Uterus (tissue), 2 donors: ENCODE measurements at regions not wholly inside any gene's neighbourhood (a gene's known extent, or its start where the extent isn't known, plus 50 kb on each side); places are given as distances from the start of the nearest gene placed in this dataset.

Experiments
- POLR2A ChIP-seq, 2 donors: fragments of 450-650 bp; IDR thresholded peaks; one replicate each; pipeline ENCODE4 v1.6.1; 2016; ENCODE audit warnings: antibody characterized with exemption in 2 of 2, mild to moderate bottlenecking in 1 of 2, moderate library complexity in 1 of 2
- TF ChIP-seq, protein P1 (sequence below), 4 experiments: fragments of 200-600 bp in 2 of 4; fragments of 450-650 bp in 2 of 4; sonication (generic) in 2 of 4; IDR thresholded peaks; one replicate each; pipeline ENCODE4 v1.5.1; 2016 to 2019; ENCODE audit warnings: antibody characterized with exemption in 4 of 4, mild to moderate bottlenecking in 2 of 4, moderate library complexity in 1 of 4

DNA sequence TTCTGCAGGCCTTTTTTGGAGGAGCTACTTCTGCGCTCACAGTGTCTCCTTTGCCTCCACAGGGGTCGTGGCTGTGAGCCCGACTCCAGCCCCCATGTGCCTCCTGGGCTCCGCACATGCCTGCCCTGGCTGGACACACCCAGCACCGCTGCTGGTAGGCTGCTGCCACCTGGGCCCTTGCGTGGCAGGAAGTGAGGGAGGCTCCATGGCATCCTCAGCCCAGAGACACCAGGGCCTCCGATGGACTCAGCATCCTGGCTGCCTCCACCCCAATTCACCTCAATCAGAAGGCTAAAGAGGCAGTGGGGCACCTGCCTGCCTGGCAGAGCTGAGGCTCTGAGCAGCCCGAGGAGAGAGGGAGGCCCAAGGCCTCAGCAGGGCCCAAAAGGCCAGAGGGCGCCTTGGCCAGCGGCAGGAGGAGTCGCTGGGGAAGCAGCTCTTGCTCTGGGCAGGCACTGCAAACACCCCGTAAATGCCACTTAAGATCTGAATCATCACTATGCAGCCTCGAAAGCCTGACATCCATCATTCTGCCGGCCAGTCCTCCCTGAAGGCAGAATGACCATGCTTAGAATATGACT is 68.3 kb upstream of the OTOS start:
- TF ChIP-seq, protein P1, sequence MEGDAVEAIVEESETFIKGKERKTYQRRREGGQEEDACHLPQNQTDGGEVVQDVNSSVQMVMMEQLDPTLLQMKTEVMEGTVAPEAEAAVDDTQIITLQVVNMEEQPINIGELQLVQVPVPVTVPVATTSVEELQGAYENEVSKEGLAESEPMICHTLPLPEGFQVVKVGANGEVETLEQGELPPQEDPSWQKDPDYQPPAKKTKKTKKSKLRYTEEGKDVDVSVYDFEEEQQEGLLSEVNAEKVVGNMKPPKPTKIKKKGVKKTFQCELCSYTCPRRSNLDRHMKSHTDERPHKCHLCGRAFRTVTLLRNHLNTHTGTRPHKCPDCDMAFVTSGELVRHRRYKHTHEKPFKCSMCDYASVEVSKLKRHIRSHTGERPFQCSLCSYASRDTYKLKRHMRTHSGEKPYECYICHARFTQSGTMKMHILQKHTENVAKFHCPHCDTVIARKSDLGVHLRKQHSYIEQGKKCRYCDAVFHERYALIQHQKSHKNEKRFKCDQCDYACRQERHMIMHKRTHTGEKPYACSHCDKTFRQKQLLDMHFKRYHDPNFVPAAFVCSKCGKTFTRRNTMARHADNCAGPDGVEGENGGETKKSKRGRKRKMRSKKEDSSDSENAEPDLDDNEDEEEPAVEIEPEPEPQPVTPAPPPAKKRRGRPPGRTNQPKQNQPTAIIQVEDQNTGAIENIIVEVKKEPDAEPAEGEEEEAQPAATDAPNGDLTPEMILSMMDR (IDR thresholded peaks at IDR 0.05) = no peak
- TF ChIP-seq POLR2A (IDR thresholded peaks at IDR 0.05) = no peak
